Natural killer cell (primary cell): ENCODE measurements at regions not wholly inside any gene's neighbourhood (a gene's known extent, or its start where the extent isn't known, plus 50 kb on each side); places are given as distances from the start of the nearest gene placed in this dataset.

Experiments
- ATAC-seq, 3 donors: fragments of 150-1000 bp in 2 of 3; fragments of 200-7000 bp in 1 of 3; cut with Tn5 transposase; 1 replicate in 1 of 3; 2 replicates in 2 of 3; pipeline ENCODE4 v1.10.0; 2021; ENCODE audit warnings: mild to moderate bottlenecking in 2 of 3, moderate library complexity in 2 of 3
- DNase-seq, 2 donors: peaks; one replicate each; pipeline versions ENCODE4 v3.0.0 to v3.0.0-alpha.2; 2013 to 2021; ENCODE audit warnings: mixed read lengths in 1 of 2
- H3K27ac ChIP-seq: one replicate; pipeline ENCODE4 v1.5.1; 2013; ENCODE audit warnings: mild to moderate bottlenecking, low read length
- H3K27me3 ChIP-seq: one replicate; pipeline ENCODE4 v1.6.1; 2013; ENCODE audit warnings: low read length; ENCODE audit not compliant: control insufficient read depth, insufficient read depth
- H3K36me3 ChIP-seq: one replicate; pipeline ENCODE4 v1.6.1; 2013; ENCODE audit warnings: low read length; ENCODE audit not compliant: control insufficient read depth, insufficient read depth
- H3K4me1 ChIP-seq: one replicate; pipeline ENCODE4 v1.6.1; 2013; ENCODE audit warnings: low read length; ENCODE audit not compliant: control insufficient read depth, insufficient read depth
- H3K4me3 ChIP-seq: one replicate; pipeline ENCODE4 v1.5.1; 2013; ENCODE audit warnings: low read length
- H3K9me3 ChIP-seq: one replicate; pipeline ENCODE4 v1.6.1; 2013; ENCODE audit warnings: low read length; ENCODE audit not compliant: control insufficient read depth, insufficient read depth
- H3K27ac Mint-ChIP-seq, 2 donors: one replicate each; pipeline ENCODE4 v1.8.0; 2022; ENCODE audit warnings: mild to moderate bottlenecking in 2 of 2, mixed read lengths in 2 of 2, moderate library complexity in 1 of 2
- H3K27me3 Mint-ChIP-seq, 2 donors: one replicate each; pipeline ENCODE4 v1.8.0; 2022; ENCODE audit warnings: low read depth in 2 of 2, mixed read lengths in 2 of 2
- H3K36me3 Mint-ChIP-seq: one replicate; pipeline ENCODE4 v1.8.0; 2022; ENCODE audit warnings: mixed read lengths
- H3K4me1 Mint-ChIP-seq, 2 donors: one replicate each; pipeline ENCODE4 v1.8.0; 2022; ENCODE audit warnings: mixed read lengths in 2 of 2
- H3K4me3 Mint-ChIP-seq: one replicate; pipeline ENCODE4 v1.8.0; 2022; ENCODE audit warnings: mild to moderate bottlenecking, moderate library complexity, mixed read lengths
- H3K9me3 Mint-ChIP-seq, 2 donors: one replicate each; pipeline ENCODE4 v1.8.0; 2022; ENCODE audit warnings: mixed read lengths in 2 of 2
- CTCF ChIP-seq: fragments of 200-600 bp; IDR thresholded peaks from one replicate; pipeline ENCODE4 v1.8.0; 2022; ENCODE audit warnings: antibody characterized with exemption
- WGBS: methylation state at CpG from one replicate; pipeline ENCODE4 v1.1.7; 2013; ENCODE audit warnings: missing lambda C conversion rate; ENCODE audit not compliant: insufficient coverage; 5-methylcytosine and 5-hydroxymethylcytosine counted together
- intact Hi-C: fragments of 100-400 bp; cut with micrococcal nuclease; formaldehyde crosslinking; loops from one replicate; pipeline ENCODE4 v1.14.2; 2022

- H3K36me3 Mint-ChIP-seq, result peaks cover 14% of the 10 kb centered on the region
- Histone ChIP-seq H3K27me3 (no peaks in the 10 kb centered on the region), H3K4me3 (no peak overlapping the region), H3K9me3 (no peaks in the 10 kb centered on the region), H3K36me3 (no peaks in the 10 kb centered on the region), H3K27ac (no peak overlapping the region), H3K4me1 (no peaks in the 10 kb centered on the region)
- TF ChIP-seq CTCF, result no peak
- H3K4me3 Mint-ChIP-seq, result no peak overlapping the region
- no peaks in the 10 kb centered on the region for H3K4me1 Mint-ChIP-seq
- DNase-seq (no peak), ATAC-seq (no peak)
- 88% methylated on average over 18 of the region's 19 CpGs for WGBS
- H3K27ac Mint-ChIP-seq, result no peak overlapping the region
- H3K27me3 Mint-ChIP-seq, result no peaks in the 10 kb centered on the region
- intact Hi-C loops, result no loop called here
- H3K9me3 Mint-ChIP-seq, result peaks cover 18% of the 10 kb centered on the region in 2 donors
Measured at GRCh38 chr18:71471963-71472725, 1072.0 kb downstream of the CBLN2 start.

GRCh38 chr18:71456206-71456605 is 1087.9 kb downstream of the CBLN2 start:
- intact Hi-C loops, result no loop called here
- no peak overlapping the region for H3K27ac ChIP-seq
- ATAC-seq (no peak), DNase-seq (no peak)
- H3K9me3 ChIP-seq, result no peaks in the 10 kb centered on the region
- no peaks in the 10 kb centered on the region for H3K4me1 Mint-ChIP-seq
- H3K27me3 ChIP-seq, result no peaks in the 10 kb centered on the region
- WGBS, result 83% methylated on average over 1 of the region's 3 CpGs
- no peak for TF ChIP-seq CTCF
- no peak overlapping the region for H3K4me3 Mint-ChIP-seq
- no peaks in the 10 kb centered on the region for H3K4me1 ChIP-seq
- no peak overlapping the region for H3K27ac Mint-ChIP-seq
- H3K36me3 Mint-ChIP-seq, result no peaks in the 10 kb centered on the region
- no peak overlapping the region for H3K4me3 ChIP-seq
- H3K36me3 ChIP-seq, result no peaks in the 10 kb centered on the region
- peaks cover 8% of the 10 kb centered on the region in 2 donors for H3K9me3 Mint-ChIP-seq
- no peaks in the 10 kb centered on the region for H3K27me3 Mint-ChIP-seq

GRCh38 chr18:71450257-71450656 is 1093.9 kb downstream of the CBLN2 start:
- intact Hi-C loops, result no loop called here
- Histone ChIP-seq H3K4me3 (no peak overlapping the region), H3K36me3 (no peaks in the 10 kb centered on the region), H3K27me3 (no peaks in the 10 kb centered on the region), H3K27ac (no peak overlapping the region), H3K9me3 (no peaks in the 10 kb centered on the region), H3K4me1 (no peaks in the 10 kb centered on the region)
- ATAC-seq, result no peak
- TF ChIP-seq CTCF, result no peak
- no peak overlapping the region for H3K4me3 Mint-ChIP-seq
- H3K36me3 Mint-ChIP-seq, result no peaks in the 10 kb centered on the region
- H3K27me3 Mint-ChIP-seq, result no peaks in the 10 kb centered on the region
- no peak overlapping the region for H3K27ac Mint-ChIP-seq
- whole genome bisulfite sequencing, result 91% methylated on average over 3 of the region's 3 CpGs
- H3K9me3 Mint-ChIP-seq, result peaks cover 2 to 9% of the 10 kb centered on the region in 2 donors
- no peak for DNase-seq
- no peaks in the 10 kb centered on the region for H3K4me1 Mint-ChIP-seq
